GM12878 (cell line): ENCODE measurements at regions not wholly inside any gene's neighbourhood (a gene's known extent, or its start where the extent isn't known, plus 50 kb on each side); places are given as distances from the start of the nearest gene placed in this dataset.

ENCODE experiments used
- ATAC-seq: fragments of 200-7000 bp; cut with Tn5 transposase; 3 replicates; pipeline ENCODE4 v1.9.1; 2020; ENCODE audit warnings: mild to moderate bottlenecking, moderate library complexity
- BruUV-seq: library from RNA; stranded (reverse); fragments of 400-500 nt; replicated peaks from 2 replicates; lab custom pipeline; 2021; lab: Mats Ljungman, UMichigan
- CTCF ChIA-PET: fragments of 300-600 bp; sonication (Branson Sonifier 250); formaldehyde crosslinking; extraction: SDS; loops from one replicate; lab custom pipeline; 2021; ENCODE audit warnings: inconsistent platforms; lab: Yijun Ruan, JAX
- POLR2A ChIA-PET: fragments of 350-600 bp; formaldehyde crosslinking; extraction: SDS; loops from one replicate; lab custom pipeline; 2021; ENCODE audit warnings: inconsistent platforms; lab: Charles Lee
- RAD21 ChIA-PET: fragments of 300-600 bp; sonication (Branson Sonifier 250); formaldehyde crosslinking; loops from one replicate; lab custom pipeline; 2023; ENCODE audit warnings: antibody characterized with exemption; ENCODE audit not compliant: unreplicated experiment; lab: Charles Lee
- SMC1A ChIA-PET: fragments of 300-600 bp; sonication (Branson Sonifier 250); formaldehyde crosslinking; loops from one replicate; lab custom pipeline; 2023; ENCODE audit not compliant: unreplicated experiment, uncharacterized antibody; lab: Charles Lee
- DNase-seq: peaks from one replicate; pipeline ENCODE4 v3.0.0-alpha.2; 2011; ENCODE audit warnings: low read depth, low spot score
- FAIRE-seq: peaks from 3 replicates; lab custom pipeline; 2011; peaks lifted over from hg19 to GRCh38; lab: Jason Lieb, UNC
- H2AFZ ChIP-seq: 2 replicates; pipeline ENCODE4 v1.6.0; 2011; ENCODE audit warnings: low read depth, low read length, control low read depth; ENCODE audit not compliant: control insufficient read depth
- H3K27ac ChIP-seq: 2 replicates; pipeline ENCODE4 v1.5.1; 2011; ENCODE audit warnings: control low read depth; ENCODE audit not compliant: control insufficient read depth, insufficient read depth
- H3K27me3 ChIP-seq, 2 experiments: replicated peaks in 1 of 2; 2 replicates each; pipeline versions ENCODE4 v1.6.0 to v1.6.1; 2011; ENCODE audit warnings: low read length in 1 of 2; ENCODE audit not compliant: control insufficient read depth in 2 of 2, insufficient read depth in 2 of 2
- H3K36me3 ChIP-seq, 2 experiments: 2 replicates each; pipeline ENCODE4 v1.5.1; 2011; ENCODE audit warnings: low read length in 1 of 2; ENCODE audit not compliant: control insufficient read depth in 2 of 2, insufficient read depth in 2 of 2
- H3K4me1 ChIP-seq: 2 replicates; pipeline ENCODE4 v1.6.1; 2011; ENCODE audit warnings: mild to moderate bottlenecking, low read length, moderate library complexity, mixed read lengths; ENCODE audit not compliant: control insufficient read depth, insufficient read depth
- H3K4me2 ChIP-seq: 2 replicates; pipeline ENCODE4 v1.6.0; 2011; ENCODE audit warnings: control low read depth; ENCODE audit not compliant: control insufficient read depth, insufficient read depth
- H3K4me3 ChIP-seq: fragments of 200-600 bp; sonication (generic); 2 replicates; pipeline ENCODE4 v1.5.1; 2016
- H3K79me2 ChIP-seq: 2 replicates; pipeline ENCODE4 v1.6.0; 2011; ENCODE audit warnings: low read length; ENCODE audit not compliant: control insufficient read depth, insufficient read depth
- H3K9ac ChIP-seq: 2 replicates; pipeline ENCODE4 v1.8.0; 2011; ENCODE audit warnings: low read length, control low read depth, mixed read lengths; ENCODE audit not compliant: control insufficient read depth, insufficient read depth
- H3K9me3 ChIP-seq: replicated peaks from 3 replicates; pipeline ENCODE4 v1.5.1; 2011; ENCODE audit warnings: mild to moderate bottlenecking, low read length; ENCODE audit not compliant: control insufficient read depth, insufficient read depth
- H4K20me1 ChIP-seq: 2 replicates; pipeline ENCODE4 v1.6.0; 2011; ENCODE audit not compliant: control insufficient read depth, insufficient read depth
- BRCA1 ChIP-seq: IDR thresholded peaks from 2 replicates; pipeline ENCODE4 v1.6.1; 2011; ENCODE audit warnings: low read depth, low read length, improper control_type of control experiment
- CTCF ChIP-seq, 3 experiments: IDR thresholded peaks in 2 of 3; conservative IDR thresholded peaks in 1 of 3; 2 replicates each; pipeline ENCODE4 v1.5.1; 2011; ENCODE audit warnings: low read depth in 3 of 3, low read length in 3 of 3, mild to moderate bottlenecking in 3 of 3, control low read depth in 2 of 3, moderate library complexity in 2 of 3, inconsistent platforms in 1 of 3, mixed read lengths in 1 of 3; ENCODE audit not compliant: control insufficient read depth in 2 of 3, insufficient read depth in 1 of 3; ENCODE audit errors: extremely low read depth in 1 of 3
- IRF5 ChIP-seq: fragments of 450-650 bp; IDR thresholded peaks from 2 replicates; pipeline ENCODE4 v1.6.1; 2017; ENCODE audit warnings: borderline replicate concordance
- MTA2 ChIP-seq: fragments of 450-650 bp; IDR thresholded peaks from 2 replicates; pipeline ENCODE4 v1.6.1; 2016; ENCODE audit warnings: low read depth, mild to moderate bottlenecking, moderate library complexity
- TCF7 ChIP-seq: IDR thresholded peaks from 2 replicates; pipeline ENCODE4 v1.6.1; 2014; ENCODE audit warnings: antibody characterized with exemption, borderline replicate concordance
- WGBS: methylation state at CpG from one replicate; pipeline ENCODE4 v1.1.6; 2016; ENCODE audit warnings: low lambda C conversion rate; ENCODE audit not compliant: insufficient replicate concordance, insufficient coverage; ENCODE audit errors: missing lambda C conversion rate; 5-methylcytosine and 5-hydroxymethylcytosine counted together
- in situ Hi-C: fragments of 300-500 bp; cut with MboI; formaldehyde crosslinking; loops from 9 replicates; pipeline ENCODE4 v1.14.3; 2018; ENCODE audit warnings: mixed read lengths
- intact Hi-C: fragments of 100-400 bp; cut with micrococcal nuclease; formaldehyde crosslinking; loops from one replicate; pipeline ENCODE4 v1.14.2; 2022; ENCODE audit not compliant: unreplicated experiment

GRCh38 chrX:143435916-143436315, 81.4 kb downstream of the SPANXN3 start:
- WGBS = 21% methylated on average over 2 of the region's 2 CpGs
- no peak overlapping the region for H2AFZ ChIP-seq
- H3K9me3 ChIP-seq = no peaks in the 10 kb centered on the region
- CTCF ChIA-PET = interaction anchor here (1.4 kb wide), 1 partner anchor 11 kb away, joined by 8 read pairs; no protein-coding TSS in a partner anchor
- no TSS peak for BruUV-seq
- no peaks in the 10 kb centered on the region for H3K4me1 ChIP-seq
- no peaks in the 10 kb centered on the region for H4K20me1 ChIP-seq
- no peak for FAIRE-seq
- H3K27me3 ChIP-seq = no peaks in the 10 kb centered on the region
- RAD21 ChIA-PET = no interaction called here
- H3K4me2 ChIP-seq = no peak overlapping the region
- ATAC-seq = no peak
- POLR2A ChIA-PET = interaction anchor here (0.6 kb wide), 1 partner anchor 1465 kb away, joined by 3 read pairs; no protein-coding TSS in a partner anchor
- no peaks in the 10 kb centered on the region for H3K79me2 ChIP-seq
- intact Hi-C loops = no loop called here
- H3K36me3 ChIP-seq = no peaks in the 10 kb centered on the region
- SMC1A ChIA-PET = no interaction called here
- H3K4me3 ChIP-seq = no peak overlapping the region
- H3K27ac ChIP-seq = no peak overlapping the region
- DNase-seq = no peak
- H3K9ac ChIP-seq = no peak overlapping the region
- no peak for TF ChIP-seq MTA2
- no peak for TF ChIP-seq CTCF (IDR thresholded peaks at IDR 0.05 in 2 of 3, conservative IDR thresholded peaks at IDR 0.05 in 1 of 3; ENCODE audit: control insufficient read depth in 2 of 3, extremely low read depth in 1 of 3, insufficient read depth in 1 of 3, low read depth in 3 of 3, low read length in 3 of 3)
- TF ChIP-seq BRCA1 = no peak
- no peak for TF ChIP-seq IRF5
- no peak for TF ChIP-seq TCF7
- TF ChIP-seq, all 136 proteins: peak for 0
- in situ Hi-C loops = no loop called here
